Heart left ventricle (tissue), 16 donors: ENCODE measurements at regions not wholly inside any gene's neighbourhood (a gene's known extent, or its start where the extent isn't known, plus 50 kb on each side); places are given as distances from the start of the nearest gene placed in this dataset.

Experiments used
- ATAC-seq, 4 donors: fragments of 200-7000 bp; cut with Tn5 transposase; one replicate each; pipeline ENCODE4 v1.9.1; 2020 to 2022; ENCODE audit warnings: moderate library complexity in 4 of 4, mild to moderate bottlenecking in 3 of 4, moderate number of reproducible peaks in 1 of 4
- DNase-seq, 5 donors: peaks; one replicate each; pipeline ENCODE4 v3.0.0-alpha.2; 2020
- H3K27ac ChIP-seq, 12 donors: fragments of 200-600 bp; sonication (generic) in 4 of 12; one replicate each; pipeline versions ENCODE4 v1.5.0 to v1.8.0; 2016 to 2022; ENCODE audit warnings: mild to moderate bottlenecking in 2 of 12
- H3K27me3 ChIP-seq, 9 donors: fragments of 200-600 bp; sonication (generic) in 2 of 9; one replicate each; pipeline versions ENCODE4 v1.5.1 to v1.8.0; 2016 to 2022; ENCODE audit warnings: mild to moderate bottlenecking in 3 of 9
- H3K36me3 ChIP-seq, 9 donors: fragments of 200-600 bp; sonication (generic) in 2 of 9; one replicate each; pipeline versions ENCODE4 v1.5.0 to v1.8.0; 2018 to 2022; ENCODE audit warnings: mild to moderate bottlenecking in 2 of 9
- H3K4me1 ChIP-seq, 12 donors: fragments of 200-600 bp; sonication (generic) in 4 of 12; one replicate each; pipeline versions ENCODE4 v1.5.0 to v1.8.0; 2016 to 2022; ENCODE audit warnings: mild to moderate bottlenecking in 3 of 12
- H3K4me3 ChIP-seq, 12 donors: fragments of 200-600 bp; sonication (generic) in 4 of 12; one replicate each; pipeline versions ENCODE4 v1.5.0 to v1.8.0; 2017 to 2022; ENCODE audit warnings: mild to moderate bottlenecking in 9 of 12, moderate library complexity in 4 of 12
- H3K9me3 ChIP-seq, 12 donors: fragments of 200-600 bp; sonication (generic) in 4 of 12; one replicate each; pipeline versions ENCODE4 v1.5.0 to v1.8.0; 2016 to 2022; ENCODE audit warnings: mild to moderate bottlenecking in 1 of 12
- POLR2A ChIP-seq, 2 donors: fragments of 450-650 bp; IDR thresholded peaks; one replicate each; pipeline ENCODE4 v1.6.1; 2017; ENCODE audit warnings: antibody characterized with exemption in 2 of 2, mild to moderate bottlenecking in 2 of 2, moderate library complexity in 2 of 2
- WGBS, 4 donors: extraction: QIAGEN DNeasy Blood & Tissue Kit in 2 of 4; methylation state at CpG; one replicate each; pipeline versions ENCODE4 v1.1.5 to v1.1.7; 2013 to 2018; 5-methylcytosine and 5-hydroxymethylcytosine counted together
- intact Hi-C, 10 donors: fragments of 100-400 bp; cut with DNase I; formaldehyde crosslinking; loops; one replicate each; pipeline versions ENCODE4 v1.11.1 to v1.14.2; 2022
- TF ChIP-seq, protein P1 (sequence below), 12 donors: fragments of 200-600 bp; sonication (generic) in 4 of 12; IDR thresholded peaks; one replicate each; pipeline versions ENCODE4 v1.5.0 to v1.8.0; 2018 to 2022; ENCODE audit warnings: antibody characterized with exemption in 12 of 12, mild to moderate bottlenecking in 5 of 12
- donor health status: ischemic (EF 13 %, LVEDD 7.1; RV severe dilation, severe dysfunction).
- donor health status: healthy with polysubstance abuse.
- donor health status: DM: no; HTN: yes; CAD: no.
- donor health status: DM: no; HTN: no; CAD: no.
- donor health status: ischemic (EF 25% LVEDD 6.9; RV normal size, moderate dysfunction).
- donor health status: ischemic (EF 25% LVEDD 5.7; RV mildly dilated, moderate dysfunction).
- donor health status: healthy.
- donor health status: DM: yes; HTN: yes; CAD: no.
- donor health status: ischemic (EF 35%, LVEDD 5.7; RV mildly dilated, moderate dysfunction).
- donor health status: nonischemic (EF 11% LVEDD 7.7; RV severe dilation, severe dysfunction).
- donor health status: DM: yes; HTN: yes; CAD: no.
- donor health status: PGD.
- donor health status: ischemic (EF 29% LVEDD 5.4; RV normal size, mild dysfunction).
- donor health status: nonischemic (EF 23%, LVEDD 6.1; RV moderate dilation, normal function).

DNA sequence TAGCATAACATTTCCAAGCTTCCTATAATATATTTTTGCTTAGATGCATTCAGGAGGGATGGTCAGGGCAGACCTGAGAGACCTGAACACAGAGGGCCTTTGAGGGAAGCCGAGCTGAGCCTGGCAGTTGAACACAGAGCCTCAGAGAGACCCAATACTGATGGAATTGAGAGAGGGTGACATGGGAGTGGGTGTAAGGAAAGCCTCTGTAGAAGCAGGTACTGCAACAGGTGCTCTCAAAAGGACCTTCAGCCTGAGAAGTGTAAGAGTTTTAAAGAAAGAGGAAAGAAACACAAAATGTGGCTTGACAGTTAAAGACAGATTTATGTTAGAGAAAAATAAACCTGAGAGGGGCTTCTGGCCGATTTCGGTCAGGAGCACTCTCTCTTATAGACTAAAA, 73.9 kb upstream of the PGBD5 start:
- Histone ChIP-seq H3K27me3 (no peaks in the 10 kb centered on the region), H3K36me3 (no peaks in the 10 kb centered on the region), H3K27ac (no peak overlapping the region), H3K4me1 (no peaks in the 10 kb centered on the region), H3K9me3 (no peaks in the 10 kb centered on the region), H3K4me3 (no peak overlapping the region)
- no peak for ATAC-seq
- 65 to 83% (median 81%) methylated on average over 3 of the region's 3 CpGs for WGBS, 4 donors
- intact Hi-C loops, result no loop called here
- DNase-seq, result no peak
- TF ChIP-seq, protein P1, sequence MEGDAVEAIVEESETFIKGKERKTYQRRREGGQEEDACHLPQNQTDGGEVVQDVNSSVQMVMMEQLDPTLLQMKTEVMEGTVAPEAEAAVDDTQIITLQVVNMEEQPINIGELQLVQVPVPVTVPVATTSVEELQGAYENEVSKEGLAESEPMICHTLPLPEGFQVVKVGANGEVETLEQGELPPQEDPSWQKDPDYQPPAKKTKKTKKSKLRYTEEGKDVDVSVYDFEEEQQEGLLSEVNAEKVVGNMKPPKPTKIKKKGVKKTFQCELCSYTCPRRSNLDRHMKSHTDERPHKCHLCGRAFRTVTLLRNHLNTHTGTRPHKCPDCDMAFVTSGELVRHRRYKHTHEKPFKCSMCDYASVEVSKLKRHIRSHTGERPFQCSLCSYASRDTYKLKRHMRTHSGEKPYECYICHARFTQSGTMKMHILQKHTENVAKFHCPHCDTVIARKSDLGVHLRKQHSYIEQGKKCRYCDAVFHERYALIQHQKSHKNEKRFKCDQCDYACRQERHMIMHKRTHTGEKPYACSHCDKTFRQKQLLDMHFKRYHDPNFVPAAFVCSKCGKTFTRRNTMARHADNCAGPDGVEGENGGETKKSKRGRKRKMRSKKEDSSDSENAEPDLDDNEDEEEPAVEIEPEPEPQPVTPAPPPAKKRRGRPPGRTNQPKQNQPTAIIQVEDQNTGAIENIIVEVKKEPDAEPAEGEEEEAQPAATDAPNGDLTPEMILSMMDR (IDR thresholded peaks at IDR 0.05), result no peak
- TF ChIP-seq POLR2A (IDR thresholded peaks at IDR 0.05), result no peak

DNA sequence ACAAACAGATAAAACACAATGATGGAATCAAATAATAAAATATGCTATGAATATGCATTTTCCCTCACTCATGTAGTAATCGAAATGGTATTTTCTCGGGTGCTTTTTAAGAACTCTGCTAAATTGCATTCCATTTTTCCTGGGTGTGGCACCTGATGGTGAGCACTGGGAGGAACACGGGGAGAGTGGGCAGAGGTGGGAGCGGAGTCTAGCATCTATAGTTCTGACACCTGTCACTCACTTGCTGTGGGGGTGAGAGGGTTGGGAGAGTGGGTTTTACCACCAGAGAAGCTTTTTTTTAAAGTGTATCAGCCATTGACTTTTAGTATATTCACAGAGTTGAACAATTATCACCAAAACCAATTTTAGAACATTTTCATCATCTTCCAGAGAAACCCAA, 73.4 kb upstream of the PGBD5 start:
- no peak for ATAC-seq
- 87 to 93% (median 89%) methylated on average over 4 of the region's 4 CpGs for WGBS, 4 donors
- DNase-seq, result no peak
- no peak overlapping the region for H3K27ac ChIP-seq
- intact Hi-C loops, result no loop called here
- TF ChIP-seq POLR2A (IDR thresholded peaks at IDR 0.05), result no peak
- TF ChIP-seq, protein P1 (IDR thresholded peaks at IDR 0.05), result no peak
- H3K27me3 ChIP-seq, result no peaks in the 10 kb centered on the region
- no peak overlapping the region for H3K4me3 ChIP-seq
- H3K4me1 ChIP-seq, result no peaks in the 10 kb centered on the region
- H3K9me3 ChIP-seq, result no peaks in the 10 kb centered on the region
- no peaks in the 10 kb centered on the region for H3K36me3 ChIP-seq

DNA sequence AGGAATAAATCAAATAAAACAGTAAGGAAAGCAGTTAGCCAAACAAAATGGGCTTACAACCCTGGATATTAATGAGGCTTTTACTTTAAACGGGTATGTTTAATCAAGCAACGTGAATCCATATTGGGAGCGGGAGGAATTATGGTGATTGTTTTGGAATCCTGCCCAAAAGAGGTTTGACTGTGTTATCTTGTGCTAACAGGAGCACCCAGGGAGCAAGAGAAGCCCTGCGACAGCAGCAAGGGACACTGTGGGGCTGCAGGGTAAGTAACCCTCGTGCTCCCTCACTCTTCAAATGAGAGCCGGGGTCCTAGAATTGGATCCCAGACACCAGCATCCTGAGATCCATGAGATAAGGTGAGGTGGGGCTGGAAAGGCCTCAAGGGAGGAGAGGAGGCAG, 72.6 kb upstream of the PGBD5 start:
- DNase-seq (no peak), ATAC-seq (no peak)
- Histone ChIP-seq H3K4me3 (no peak overlapping the region), H3K27ac (no peak overlapping the region), H3K36me3 (no peaks in the 10 kb centered on the region), H3K27me3 (no peaks in the 10 kb centered on the region), H3K9me3 (no peaks in the 10 kb centered on the region), H3K4me1 (no peaks in the 10 kb centered on the region)
- TF ChIP-seq POLR2A (IDR thresholded peaks at IDR 0.05), result no peak
- TF ChIP-seq, protein P1 (IDR thresholded peaks at IDR 0.05), result no peak
- intact Hi-C loops, result no loop called here
- 57 to 71% (median 64%) methylated on average over 6 of the region's 6 CpGs for WGBS, 4 donors

DNA sequence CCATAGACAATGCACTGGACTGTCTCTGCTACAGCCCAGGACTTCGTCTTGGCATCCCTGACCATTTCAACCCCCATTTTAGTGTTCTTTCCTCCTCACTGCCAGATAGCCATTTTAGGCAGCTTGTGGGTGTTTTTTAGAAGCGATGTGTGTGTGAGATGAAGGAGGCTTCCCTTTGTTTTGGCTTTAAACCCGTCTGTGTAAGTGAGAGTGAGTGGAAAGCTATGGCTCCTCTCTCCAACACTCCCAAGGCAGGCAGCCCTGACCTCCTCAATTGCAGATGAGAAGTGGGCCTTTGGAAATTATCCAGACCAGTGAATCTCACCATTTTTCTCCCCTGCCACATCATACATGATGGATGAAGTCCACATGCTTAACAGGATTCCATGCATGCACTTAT, 70.3 kb upstream of the PGBD5 start:
- H3K9me3 ChIP-seq, result no peaks in the 10 kb centered on the region
- no peak for TF ChIP-seq POLR2A (IDR thresholded peaks at IDR 0.05)
- H3K27ac ChIP-seq, result no peak overlapping the region
- H3K4me3 ChIP-seq, result peak overlapping the region in 2 of 12 donors; percentile 14 to 17
- DNase-seq (no peak), ATAC-seq (no peak)
- 63 to 70% (median 67%) methylated on average over 3 of the region's 3 CpGs for WGBS, 4 donors
- no peaks in the 10 kb centered on the region for H3K36me3 ChIP-seq
- no peaks in the 10 kb centered on the region for H3K4me1 ChIP-seq
- H3K27me3 ChIP-seq, result no peaks in the 10 kb centered on the region
- intact Hi-C loops, result no loop called here

DNA sequence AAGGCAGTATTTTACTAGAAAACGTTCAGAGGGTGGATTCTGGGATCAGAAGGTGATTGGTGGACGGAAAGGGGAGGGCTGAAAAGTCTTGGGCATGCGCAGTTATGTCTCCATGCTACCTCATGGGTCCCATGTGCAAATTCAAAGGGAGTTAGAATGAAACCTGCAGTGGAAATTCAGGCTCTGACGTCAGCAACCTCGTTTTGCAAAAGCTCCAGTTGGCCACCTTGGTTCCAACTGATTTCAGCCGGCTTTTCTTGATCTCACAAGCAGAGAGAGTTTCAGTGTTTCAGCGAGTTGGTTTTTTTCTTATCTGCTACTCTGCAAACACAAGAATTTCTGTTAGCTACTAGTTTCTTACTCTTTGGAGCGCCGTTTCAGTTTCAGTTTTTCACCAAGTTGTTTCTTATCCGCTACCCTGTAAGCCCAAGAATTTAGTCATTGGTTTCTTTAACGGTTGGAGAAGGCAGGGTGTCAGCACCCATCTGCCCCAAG, 69.8 kb upstream of the PGBD5 start:
- H3K4me3 ChIP-seq, result peak overlapping the region in 3 of 12 donors; percentile 2 to 17 (median 14)
- H3K27me3 ChIP-seq, result no peaks in the 10 kb centered on the region
- WGBS, 4 donors, result 73 to 83% (median 74%) methylated on average over 11 of the region's 11 CpGs
- H3K4me1 ChIP-seq, result no peaks in the 10 kb centered on the region
- ATAC-seq (no peak), DNase-seq (no peak)
- H3K9me3 ChIP-seq, result no peaks in the 10 kb centered on the region
- no peak overlapping the region for H3K27ac ChIP-seq
- H3K36me3 ChIP-seq, result no peaks in the 10 kb centered on the region
- intact Hi-C loops, result no loop called here
- TF ChIP-seq, protein P1 (IDR thresholded peaks at IDR 0.05), result no peak
- TF ChIP-seq POLR2A (IDR thresholded peaks at IDR 0.05), result no peak
